SK-N-SH (cell line): ENCODE measurements at regions not wholly inside any gene's neighbourhood (a gene's known extent, or its start where the extent isn't known, plus 50 kb on each side); places are given as distances from the start of the nearest gene placed in this dataset.

ENCODE experiments used
- CTCF ChIP-seq: fragments of 200-600 bp; sonication (generic); IDR thresholded peaks from 2 replicates; pipeline ENCODE4 v1.6.1; 2017; ENCODE audit warnings: antibody characterized with exemption, mild to moderate bottlenecking, moderate library complexity
- EP300 ChIP-seq, 2 experiments: IDR thresholded peaks; 2 replicates each; pipeline versions ENCODE4 v1.4.0 to v1.6.1; 2012; ENCODE audit warnings: borderline replicate concordance in 1 of 2, low read depth in 1 of 2, low read length in 1 of 2
- EZH2phosphoT487 ChIP-seq: fragments of 200-600 bp; sonication (generic); IDR thresholded peaks from 2 replicates; pipeline ENCODE4 v1.6.1; 2017; ENCODE audit warnings: low read depth, mixed run types, mild to moderate bottlenecking, antibody characterized with exemption, moderate library complexity, borderline replicate concordance
- JUND ChIP-seq: IDR thresholded peaks from 2 replicates; pipeline ENCODE4 v1.4.0; 2012
- MAX ChIP-seq: IDR thresholded peaks from 2 replicates; pipeline ENCODE4 v1.4.0; 2012; ENCODE audit warnings: low read depth
- POLR2AphosphoS5 ChIP-seq: IDR thresholded peaks from 2 replicates; pipeline ENCODE4 v1.6.1; 2012; ENCODE audit warnings: low read depth, low read length
- RAD21 ChIP-seq: IDR thresholded peaks from 2 replicates; pipeline ENCODE4 v1.6.1; 2012; ENCODE audit warnings: mild to moderate bottlenecking, low read length
- REST ChIP-seq: IDR thresholded peaks from 2 replicates; pipeline ENCODE4 v1.6.1; 2012; ENCODE audit warnings: mild to moderate bottlenecking, low read depth, low read length, moderate library complexity
- TEAD4 ChIP-seq: IDR thresholded peaks from 2 replicates; pipeline ENCODE4 v1.4.0; 2012; ENCODE audit warnings: mild to moderate bottlenecking, borderline replicate concordance; ENCODE audit not compliant: insufficient read depth
- YY1 ChIP-seq: IDR thresholded peaks from 2 replicates; pipeline ENCODE4 v1.4.0; 2012; ENCODE audit warnings: low read depth, mild to moderate bottlenecking

GRCh38 chr16:51268237-51268636, 117.2 kb upstream of the SALL1 start:
- TF ChIP-seq MAX (no peak), CTCF (no peak), TEAD4 (no peak), EP300 (IDR thresholded peaks at IDR 0.05; ENCODE audit: borderline replicate concordance in 1 of 2, low read depth in 1 of 2, low read length in 1 of 2) (no peak), JUND (no peak), EZH2phosphoT487 (no peak), RAD21 (no peak), REST (no peak), POLR2AphosphoS5 (no peak), YY1 (no peak)
